WTC11 (cell line): ENCODE measurements at regions not wholly inside any gene's neighbourhood (a gene's known extent, or its start where the extent isn't known, plus 50 kb on each side); places are given as distances from the start of the nearest gene placed in this dataset.

Source experiments
- ATAC-seq: fragments of 200-7000 bp; cut with Tn5 transposase; 2 replicates; pipeline ENCODE4 v1.10.0; 2021; ENCODE audit warnings: mild to moderate bottlenecking, moderate library complexity
- CTCF ChIA-PET: fragments of 300-600 bp; sonication (Branson Sonifier 250); formaldehyde crosslinking; loops from one replicate; lab custom pipeline; 2021; ENCODE audit warnings: antibody characterized with exemption; lab: Charles Lee
- POLR2A ChIA-PET: fragments of 350-600 bp; sonication (Branson Sonifier 250); formaldehyde crosslinking; loops from one replicate; lab custom pipeline; 2021; ENCODE audit warnings: antibody characterized with exemption; lab: Charles Lee
- DNase-seq: peaks from one replicate; pipeline ENCODE4 v3.0.0; 2021; ENCODE audit warnings: low spot score
- H3K27ac Mint-ChIP-seq: 2 replicates; pipeline ENCODE4 v1.8.0; 2021; ENCODE audit warnings: mixed read lengths
- H3K27me3 Mint-ChIP-seq: 2 replicates; pipeline ENCODE4 v1.8.0; 2021; ENCODE audit warnings: low read depth, mild to moderate bottlenecking, moderate library complexity, mixed read lengths
- H3K36me3 Mint-ChIP-seq: 2 replicates; pipeline ENCODE4 v1.8.0; 2021; ENCODE audit warnings: mixed read lengths
- H3K4me1 Mint-ChIP-seq: 2 replicates; pipeline ENCODE4 v1.8.0; 2022; ENCODE audit warnings: mixed read lengths
- H3K4me3 Mint-ChIP-seq: 2 replicates; pipeline ENCODE4 v1.8.0; 2021; ENCODE audit warnings: mild to moderate bottlenecking, moderate library complexity, mixed read lengths
- H3K9me3 Mint-ChIP-seq: 2 replicates; pipeline ENCODE4 v1.8.0; 2021; ENCODE audit warnings: mixed read lengths
- AFF4 ChIP-seq: sonication (generic); formaldehyde crosslinking; IDR thresholded peaks from 2 replicates; pipeline ENCODE4 v1.8.1; 2023; ENCODE audit warnings: mild to moderate bottlenecking, missing genetic modification reagents, borderline replicate concordance
- FOXP4 ChIP-seq: sonication (generic); formaldehyde crosslinking; IDR thresholded peaks from 2 replicates; pipeline ENCODE4 v1.8.0; 2022; ENCODE audit warnings: mild to moderate bottlenecking, missing genetic modification reagents
- MAX ChIP-seq: sonication (generic); formaldehyde crosslinking; IDR thresholded peaks from 2 replicates; pipeline ENCODE4 v1.8.0; 2022; ENCODE audit warnings: mild to moderate bottlenecking, missing genetic modification reagents
- SP1 ChIP-seq: sonication (generic); formaldehyde crosslinking; conservative IDR thresholded peaks from 2 replicates; pipeline ENCODE4 v1.8.1; 2022; ENCODE audit warnings: missing genetic modification reagents
- TEAD4 ChIP-seq: sonication (generic); formaldehyde crosslinking; IDR thresholded peaks from 2 replicates; pipeline ENCODE4 v1.8.0; 2022; ENCODE audit warnings: mild to moderate bottlenecking, missing genetic modification reagents
- ZMAT4 ChIP-seq: fragments of 250-450 bp; sonication (Bioruptor Pico); IDR thresholded peaks from 2 replicates; pipeline ENCODE4 v1.9.0; 2021; ENCODE audit warnings: mild to moderate bottlenecking
- ZNF219 ChIP-seq: sonication (generic); formaldehyde crosslinking; IDR thresholded peaks from 2 replicates; pipeline ENCODE4 v1.8.0; 2023; ENCODE audit warnings: missing genetic modification reagents, mild to moderate bottlenecking, borderline replicate concordance
- ZNF281 ChIP-seq: sonication (generic); formaldehyde crosslinking; IDR thresholded peaks from 2 replicates; pipeline ENCODE4 v1.8.0; 2023; ENCODE audit warnings: mild to moderate bottlenecking, missing genetic modification reagents

- H3K4me3 Mint-ChIP-seq: no peak overlapping the region
- ATAC-seq (no peak), DNase-seq (no peak)
Measured at GRCh38 chr16:64771273-64771672, 350.6 kb downstream of the CDH11 start.

More at GRCh38 chr16:64771273-64771672, 350.6 kb downstream of the CDH11 start:
- TF ChIP-seq MAX (CRISPR knock-in tag) (no peak), FOXP4 (CRISPR knock-in tag) (no peak), ZNF281 (CRISPR knock-in tag) (no peak), TEAD4 (CRISPR knock-in tag) (no peak), AFF4 (no peak), ZMAT4 (CRISPR knock-in tag) (no peak), ZNF219 (CRISPR knock-in tag) (no peak), SP1 (CRISPR knock-in tag) (no peak)
- POLR2A ChIA-PET: no interaction called here
- Mint-ChIP-seq H3K27me3 (no peaks in the 10 kb centered on the region; the same call in 1 of the 2 replicates), H3K27ac (no peak overlapping the region), H3K4me1 (no peaks in the 10 kb centered on the region), H3K9me3 (no peaks in the 10 kb centered on the region), H3K36me3 (no peaks in the 10 kb centered on the region)
- CTCF ChIA-PET: no interaction called here
